ENCODE measurements at regions not wholly inside any gene's neighbourhood (a gene's known extent, or its start where the extent isn't known, plus 50 kb on each side); places are given as distances from the start of the nearest gene placed in this dataset.
"Not testable (repeated sequence)": the region's sequence is repeated elsewhere in the genome, so short reads cannot be mapped to it uniquely, and the experiment has no call there.

DNA sequence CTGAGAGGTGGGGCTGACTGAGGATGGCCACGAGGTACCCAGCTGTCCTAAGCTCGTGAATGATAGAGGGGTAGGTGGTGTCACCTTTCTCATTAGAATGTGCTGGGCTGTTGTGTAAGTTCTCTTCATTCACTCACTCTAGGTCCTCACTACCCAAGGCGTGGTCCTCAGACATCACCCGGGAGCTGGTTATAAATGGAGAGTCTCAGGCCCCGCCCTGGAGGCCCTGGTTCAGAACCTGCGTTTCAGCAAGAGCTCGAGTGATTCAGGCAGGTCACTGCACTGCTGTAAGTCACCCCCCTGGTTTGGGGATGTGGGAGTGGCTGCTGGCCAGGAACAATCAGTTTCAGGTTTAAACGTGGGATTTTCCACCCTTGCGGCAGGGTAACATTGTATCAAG lies 139.8 kb downstream of the FOXL1 start:
- DNase-seq: no peak

DNA sequence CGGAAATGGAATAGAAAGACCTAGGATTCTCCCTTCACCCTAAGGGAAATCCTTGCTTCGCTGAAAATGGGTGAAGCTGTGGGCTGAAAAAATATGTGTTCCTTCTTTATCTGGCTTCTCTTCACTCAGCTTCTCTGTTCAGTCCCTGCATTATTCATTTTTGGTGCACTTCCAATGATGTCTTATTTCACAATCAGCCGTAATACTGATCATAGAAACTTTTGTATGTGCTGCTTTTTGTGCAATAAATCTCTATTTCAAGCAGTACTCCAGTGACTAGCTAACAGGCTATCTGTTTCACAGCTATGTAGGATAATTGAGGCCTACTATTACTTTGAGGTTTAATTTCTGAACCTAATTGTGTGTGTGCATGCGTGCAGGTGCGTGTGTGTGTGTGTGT lies 144.6 kb downstream of the FOXL1 start:
- DNase-seq: no peak

DNA sequence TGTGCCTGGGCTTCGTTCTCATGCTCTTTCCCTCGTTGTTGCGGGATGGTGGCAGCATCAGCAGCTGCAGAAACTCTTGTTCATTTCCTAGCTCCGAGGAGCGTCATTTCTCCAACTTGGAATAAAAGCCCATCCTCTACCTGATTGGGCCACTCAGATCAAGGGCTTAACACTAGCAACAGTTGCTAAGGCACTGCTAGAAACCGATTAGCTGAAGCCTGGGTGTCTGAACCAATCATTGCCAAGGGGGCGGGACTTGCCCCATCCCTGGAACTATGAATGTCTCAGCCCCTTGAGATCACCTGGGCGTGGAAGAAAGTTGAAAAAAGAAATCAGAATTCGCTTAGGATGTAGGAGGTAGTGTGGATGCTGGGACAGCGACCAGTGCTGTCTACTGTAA lies 145.3 kb downstream of the FOXL1 start:
- no peak for DNase-seq

DNA sequence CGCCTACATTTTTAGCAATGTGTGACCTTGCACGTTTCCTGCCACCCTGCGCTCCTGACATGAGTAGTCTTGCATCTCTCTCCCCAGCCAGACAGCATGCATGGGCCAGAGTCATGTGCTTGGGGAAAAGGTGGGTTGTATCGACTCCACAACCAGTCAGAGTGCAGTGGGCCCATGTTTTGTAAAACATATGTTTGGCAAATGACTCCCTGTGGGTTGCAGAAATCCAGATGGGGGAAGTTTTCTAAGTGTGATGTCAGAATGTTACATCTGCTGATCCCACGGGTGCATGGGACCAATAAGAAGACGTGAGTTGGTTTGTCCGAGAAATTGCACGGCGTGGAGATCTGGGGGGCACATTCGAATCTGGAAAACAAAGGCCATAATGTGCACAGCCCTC lies 147.1 kb downstream of the FOXL1 start:
- DNase-seq: no peak

DNA sequence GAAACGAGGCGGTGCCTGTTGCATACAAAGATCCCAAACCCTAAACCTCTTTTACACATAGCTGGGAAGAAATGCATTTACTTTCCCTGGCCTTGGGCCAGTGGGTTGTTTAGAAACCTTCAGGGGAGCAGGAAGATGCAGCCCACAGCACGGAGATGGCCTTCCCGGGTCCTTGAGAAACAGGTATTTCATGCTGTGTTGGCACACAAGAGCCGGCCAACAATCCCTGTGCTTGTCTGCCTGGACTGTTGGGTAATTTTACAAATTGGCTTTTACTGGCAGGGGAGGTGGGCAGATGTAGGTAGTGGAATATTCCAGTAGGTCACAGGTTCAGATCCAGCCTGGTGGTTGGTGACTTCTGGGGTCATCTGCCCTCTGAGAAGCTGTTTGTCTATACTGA lies 148.0 kb downstream of the FOXL1 start:
- DNase-seq: no peak

DNA sequence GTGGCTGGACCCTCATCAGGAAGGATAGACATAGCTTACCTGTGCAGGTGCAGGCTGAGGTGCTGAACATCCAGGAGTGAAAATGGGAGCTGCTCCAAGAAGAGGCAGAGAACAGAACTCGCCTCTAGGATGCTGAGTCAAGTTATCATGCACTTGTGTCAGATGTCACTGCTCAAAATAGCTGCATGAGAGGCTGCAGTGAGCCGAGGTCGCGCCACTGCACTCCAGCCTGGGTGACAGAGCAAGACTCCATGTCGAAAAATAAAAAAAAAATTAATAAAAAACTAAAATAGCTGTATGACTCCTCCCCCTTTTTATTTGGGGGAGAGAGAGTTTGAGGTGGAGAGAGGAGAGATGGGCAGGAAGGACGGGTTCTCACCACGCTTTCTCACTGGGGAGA lies 148.8 kb downstream of the FOXL1 start:
- no peak for DNase-seq

DNA sequence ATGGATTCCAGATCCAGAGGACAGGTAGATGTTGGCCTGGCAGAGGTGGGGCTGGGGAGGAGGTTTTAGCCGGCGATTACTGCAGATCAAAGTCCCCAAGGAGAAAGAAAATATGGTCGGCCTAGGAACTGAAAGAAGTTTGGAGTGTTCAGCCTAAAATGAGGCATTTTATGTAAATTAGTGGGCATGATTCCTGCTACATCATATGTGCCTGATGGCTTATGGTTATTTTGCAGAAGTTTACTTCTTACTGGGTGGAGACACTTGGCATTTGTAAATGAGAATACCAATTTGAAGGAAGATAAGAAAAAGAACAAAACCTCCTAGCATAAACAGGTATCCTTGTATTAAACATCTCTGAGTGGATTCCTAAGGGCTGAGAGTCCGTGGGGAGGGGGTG lies 149.3 kb downstream of the FOXL1 start:
- DNase-seq: no peak

DNA sequence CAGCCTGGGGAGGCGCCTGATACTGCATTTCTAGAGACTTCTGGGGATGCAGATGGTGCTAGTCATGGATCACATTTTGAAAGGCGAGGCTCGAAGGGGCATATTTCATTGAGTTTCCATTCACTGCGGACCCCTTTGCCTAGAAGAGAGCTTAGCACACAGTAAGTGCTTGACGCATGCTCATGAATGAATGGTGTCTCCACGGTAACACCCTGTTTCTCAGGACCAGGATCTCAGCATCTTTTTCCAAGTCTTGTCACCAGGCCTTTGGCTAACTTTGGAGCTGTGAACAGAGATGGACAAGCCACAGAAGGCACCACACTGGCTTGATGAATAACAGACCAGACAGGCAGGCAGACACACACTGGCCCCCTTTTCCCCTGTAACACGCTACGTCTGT lies 151.3 kb downstream of the FOXL1 start:
- DNase-seq: no peak

DNA sequence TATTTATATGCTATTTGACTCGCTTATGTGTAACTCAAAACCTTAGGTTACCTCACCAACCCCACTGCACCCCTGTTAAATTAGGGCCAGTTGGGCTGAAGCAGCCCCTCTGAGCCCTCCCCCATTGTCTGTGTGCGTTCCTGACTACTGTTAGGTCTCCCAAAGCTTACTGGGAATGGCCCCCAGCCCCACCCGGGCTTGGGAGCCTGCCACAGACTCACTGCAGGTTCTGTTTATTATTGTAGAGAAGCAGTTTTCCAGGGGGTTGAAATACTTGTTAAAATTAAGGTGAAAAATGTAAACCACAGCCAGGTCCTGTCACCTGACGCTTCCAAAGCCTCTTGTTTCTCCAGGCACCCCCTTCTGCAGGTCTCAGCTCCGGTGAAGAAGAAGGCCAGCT lies 151.7 kb downstream of the FOXL1 start:
- no peak for DNase-seq

DNA sequence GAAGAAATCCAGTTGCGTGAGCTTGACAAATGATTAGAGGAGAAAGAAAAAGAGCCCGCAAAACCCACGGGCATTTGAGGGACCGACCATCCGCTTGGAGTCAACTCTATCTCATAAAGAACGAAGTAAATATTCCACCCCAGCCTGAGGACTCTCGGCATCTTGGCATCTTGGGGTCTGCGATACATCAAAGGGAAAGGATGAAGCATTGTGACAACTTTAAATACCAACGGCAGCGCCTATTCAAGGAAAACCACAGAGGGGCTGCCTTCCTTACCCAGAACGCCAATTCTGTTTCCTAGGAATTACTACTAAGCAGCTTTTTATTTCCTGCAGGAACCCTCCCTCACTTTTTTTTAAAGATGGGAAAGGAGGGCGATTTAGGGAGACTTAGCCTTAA lies 152.2 kb downstream of the FOXL1 start:
- no peak for DNase-seq

DNA sequence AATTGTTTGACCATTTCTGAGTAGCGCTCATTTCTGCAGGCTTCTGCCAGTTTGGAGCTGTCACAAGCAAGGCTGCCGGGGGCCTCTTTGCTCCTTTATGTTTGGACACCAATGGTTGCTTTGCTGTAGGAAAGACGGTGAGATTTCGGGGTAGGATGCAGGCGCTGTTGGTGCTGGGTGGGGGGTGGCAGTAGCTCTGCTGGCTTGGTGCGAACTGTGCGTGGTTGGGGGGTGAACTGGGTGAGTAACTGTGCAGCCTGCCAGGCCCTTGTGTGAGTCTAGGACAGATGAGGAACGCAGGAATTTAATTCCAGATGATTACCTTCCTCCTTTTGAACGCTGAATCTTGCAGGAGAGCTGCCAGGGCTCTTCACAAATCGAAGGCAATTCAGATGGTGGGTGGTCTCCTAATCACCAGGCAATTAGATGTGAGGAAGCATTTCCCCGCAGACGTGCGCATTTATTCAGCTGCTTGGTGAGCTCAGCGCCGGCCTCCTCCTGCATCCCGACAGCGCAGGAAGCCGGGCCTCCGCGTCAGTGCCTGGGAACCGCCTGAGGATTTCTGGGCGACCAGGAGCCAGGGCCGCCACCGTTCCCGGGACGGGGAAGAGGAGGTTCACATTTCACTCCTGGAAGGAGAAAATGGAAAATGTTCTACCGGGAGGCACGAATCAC lies 154.4 kb downstream of the FOXL1 start:
- DNase-seq: no peak

DNA sequence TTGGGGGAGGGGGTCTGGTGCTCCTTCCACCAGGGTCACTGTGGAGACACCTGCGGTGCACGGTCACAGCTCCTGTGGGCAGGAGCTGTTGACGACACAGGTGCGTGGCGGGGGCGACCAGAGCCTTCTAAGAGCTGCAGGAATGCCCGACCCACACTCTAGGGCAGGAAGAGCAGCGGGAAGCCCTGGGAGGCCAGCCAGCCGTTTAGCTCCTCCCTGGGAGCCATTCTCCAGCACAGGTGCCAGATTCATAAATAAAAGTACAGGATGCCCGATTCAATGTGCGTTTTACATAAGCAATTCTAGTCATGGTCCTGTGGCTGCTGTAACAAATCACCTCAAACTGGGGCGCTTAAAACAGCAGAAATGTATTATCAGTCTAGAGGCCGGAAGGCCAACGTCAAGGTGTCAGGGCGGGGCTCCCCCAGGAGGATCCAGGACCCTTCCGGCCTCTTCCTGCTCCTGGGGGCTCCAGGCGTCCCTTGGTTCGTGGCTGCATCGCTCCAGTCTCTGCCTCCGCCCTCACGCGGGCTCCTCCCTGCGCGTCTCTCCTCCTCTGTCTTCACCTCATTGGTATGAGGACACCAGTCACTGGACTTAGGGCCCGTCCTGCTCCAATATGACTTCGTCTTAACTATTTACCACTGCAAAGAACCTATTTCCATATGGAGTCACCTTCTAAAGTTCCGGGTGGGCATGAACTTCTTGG lies 155.4 kb downstream of the FOXL1 start:
- DNase-seq: no peak

DNA sequence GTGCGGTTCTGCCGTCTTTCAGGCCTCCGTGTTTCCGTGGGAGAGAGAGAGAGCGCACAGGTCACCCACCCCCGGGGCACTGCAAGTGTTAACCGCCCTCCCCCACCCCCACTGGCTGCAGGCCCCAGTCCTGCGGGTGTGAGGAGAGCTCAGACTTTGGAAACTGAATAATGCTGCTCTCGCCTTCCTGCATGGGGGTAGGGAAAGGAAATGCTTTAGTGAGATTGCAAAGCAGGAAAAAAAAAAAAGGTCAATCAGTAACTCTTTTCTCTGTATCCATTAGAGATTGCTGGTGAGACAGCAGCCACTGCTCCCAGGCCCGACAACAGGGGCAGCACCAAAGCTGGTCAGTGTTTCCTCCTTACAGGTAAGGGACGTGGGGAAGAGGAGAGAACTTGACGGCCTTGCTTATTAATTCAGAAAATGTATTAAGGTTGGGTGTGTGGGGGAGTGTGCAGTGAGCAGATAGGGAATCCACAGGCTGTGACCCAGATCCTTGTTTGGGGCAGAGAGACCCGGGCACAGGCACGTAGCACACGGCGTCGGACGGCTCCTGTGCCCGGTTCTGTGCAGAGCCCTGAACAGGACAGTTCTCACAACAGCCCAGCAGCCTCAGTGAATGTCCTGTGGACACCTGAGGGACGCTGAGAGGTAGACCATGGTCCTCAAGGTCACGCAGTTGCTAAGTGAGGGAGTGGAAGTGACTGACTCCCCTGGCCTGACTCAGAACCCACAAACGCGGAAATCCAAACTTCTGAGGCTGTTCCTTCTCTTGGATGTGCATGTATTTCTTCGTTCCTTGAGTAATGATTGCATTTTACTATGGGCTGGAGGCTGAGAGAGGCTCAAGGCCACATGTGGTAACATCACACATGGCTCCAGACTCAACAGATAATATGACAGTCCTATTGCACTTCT lies 156.5 kb downstream of the FOXL1 start:
- DNase-seq: no peak

DNA sequence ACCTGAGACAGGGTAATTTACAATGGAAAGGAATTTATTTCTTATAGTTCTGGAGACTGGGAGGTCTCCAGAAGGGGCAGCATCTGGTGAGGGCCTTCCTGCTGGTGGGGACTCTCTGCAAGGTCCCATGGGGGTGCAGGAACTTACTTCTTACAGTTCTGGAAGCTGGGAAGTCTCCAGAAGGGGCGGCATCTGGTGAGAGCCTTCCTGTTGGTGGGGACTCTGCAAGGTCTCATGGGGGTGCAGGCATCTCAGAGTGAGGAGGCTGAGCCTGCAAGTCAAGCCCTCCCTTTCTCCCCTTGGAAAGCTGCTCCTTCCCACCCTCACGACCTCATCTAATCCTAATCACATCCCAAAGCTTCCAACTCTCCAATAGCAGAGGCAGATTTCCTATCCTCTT lies 157.4 kb downstream of the FOXL1 start:
- no peak for DNase-seq

DNA sequence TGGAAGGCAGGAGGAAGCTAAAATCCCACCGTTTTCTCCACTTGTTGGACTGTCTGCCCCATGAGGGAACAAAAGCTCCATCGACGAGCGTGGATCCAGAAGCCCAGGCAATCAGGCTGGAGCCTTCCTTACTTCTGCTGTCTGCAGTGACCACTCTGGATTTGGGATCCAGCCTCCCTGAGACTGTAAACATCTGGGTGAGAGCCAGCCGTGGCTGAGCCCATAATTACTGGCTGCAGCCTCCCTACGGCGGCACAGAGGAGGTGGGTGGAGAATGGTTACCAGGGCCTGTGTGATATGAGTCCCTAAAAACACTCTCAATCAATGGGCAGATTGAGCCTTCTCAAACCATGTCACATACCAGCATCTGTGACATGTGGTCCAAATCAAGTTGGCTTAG lies 158.2 kb downstream of the FOXL1 start:
- no peak for DNase-seq

DNA sequence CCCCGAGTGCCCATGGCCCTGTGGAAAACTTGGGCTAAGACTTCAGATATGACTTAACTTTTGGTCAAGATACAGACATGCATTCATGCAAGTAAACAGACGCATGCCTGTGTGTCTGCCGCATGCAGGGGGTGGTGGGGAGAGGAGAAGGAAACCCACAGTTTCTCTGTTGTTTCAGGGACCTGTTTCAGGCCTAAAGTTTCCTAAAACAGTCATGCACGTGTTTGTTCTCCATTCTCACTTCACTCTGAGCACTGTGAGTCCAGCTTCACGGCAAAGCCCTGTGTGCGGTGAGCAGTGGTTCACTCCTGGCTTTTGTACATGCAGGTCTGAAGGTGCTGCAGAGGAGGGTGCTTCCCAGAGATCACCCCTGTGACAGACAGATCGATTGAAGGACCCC lies 158.7 kb downstream of the FOXL1 start:
- DNase-seq: no peak

DNA sequence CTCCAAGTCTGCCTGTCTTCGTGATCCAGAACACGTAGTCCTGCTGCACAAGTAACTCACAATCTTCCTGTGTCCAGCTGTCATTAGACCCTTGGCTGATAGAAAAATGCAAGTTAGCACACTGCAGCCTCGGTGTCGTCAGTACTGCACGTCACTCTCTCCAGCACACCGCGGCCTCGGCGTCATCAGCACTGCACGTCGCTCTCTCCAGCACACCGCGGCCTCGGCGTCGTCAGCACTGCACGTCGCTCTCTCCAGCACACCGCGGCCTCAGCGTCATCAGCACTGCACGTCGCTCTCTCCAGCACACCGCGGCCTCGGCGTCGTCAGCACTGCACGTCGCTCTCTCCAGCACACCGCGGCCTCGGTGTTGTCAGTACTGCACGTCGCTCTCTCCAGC lies 160.0 kb downstream of the FOXL1 start:
- not testable (repeated sequence) for DNase-seq

DNA sequence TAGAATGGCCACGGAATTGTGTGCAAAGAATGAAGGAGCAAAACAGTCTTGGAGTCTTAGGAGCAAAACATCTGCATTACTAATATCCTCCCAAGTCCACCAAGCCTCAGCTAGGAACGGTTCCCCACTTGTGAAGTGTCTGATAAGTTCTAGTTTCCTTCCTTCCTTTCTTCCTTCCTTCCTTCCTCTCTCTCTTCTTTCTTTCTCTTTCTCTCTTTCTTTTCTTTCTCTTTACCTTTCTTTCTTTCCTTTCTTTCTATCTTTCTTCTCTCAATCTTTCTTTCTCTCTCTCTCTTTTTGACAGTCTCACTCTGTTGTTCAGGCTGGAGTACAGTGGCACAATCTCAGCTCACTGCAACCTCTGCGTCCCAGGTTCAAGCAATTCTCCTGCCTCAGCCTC lies 160.8 kb downstream of the FOXL1 start:
- DNase-seq: no peak

DNA sequence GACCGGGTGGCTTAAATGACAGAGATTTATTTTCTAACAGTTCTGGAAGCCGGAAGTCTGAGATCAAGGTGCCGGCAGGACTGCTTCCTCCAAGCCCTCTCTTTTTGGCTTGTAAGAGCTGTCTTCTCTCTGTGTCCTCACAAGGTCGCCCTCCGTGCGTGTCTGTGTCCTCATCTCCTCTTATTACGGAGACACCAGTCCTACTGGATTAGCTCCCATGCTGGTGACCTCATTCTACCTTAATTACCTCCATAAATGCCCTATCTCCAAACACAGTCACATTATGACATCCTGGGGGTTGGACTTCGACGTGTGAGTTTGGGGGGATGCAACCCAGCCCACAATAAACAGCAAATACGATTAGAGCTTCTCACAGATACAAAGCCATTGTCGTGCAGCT lies 161.5 kb downstream of the FOXL1 start:
- DNase-seq: no peak

DNA sequence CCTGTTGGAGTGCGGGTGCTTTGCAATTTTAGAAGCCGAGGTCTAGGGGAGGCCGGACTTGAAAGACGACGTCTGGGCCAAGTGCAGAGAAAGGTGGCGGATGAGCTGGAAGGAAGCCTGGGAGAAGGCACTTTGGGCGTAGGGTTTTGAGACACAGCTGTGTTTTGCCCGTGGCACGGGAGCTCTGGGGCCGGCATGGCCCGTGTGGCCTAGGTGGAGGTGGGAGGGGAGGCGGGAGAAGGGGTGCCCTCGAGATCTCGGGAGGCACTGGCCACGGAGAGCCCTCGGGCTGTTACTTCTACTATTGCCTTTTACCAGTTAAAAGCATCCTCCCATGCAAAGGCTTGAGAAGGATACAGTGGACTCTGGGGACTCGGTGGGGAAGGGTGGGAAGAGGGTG lies 161.9 kb downstream of the FOXL1 start:
- no peak for DNase-seq

DNA sequence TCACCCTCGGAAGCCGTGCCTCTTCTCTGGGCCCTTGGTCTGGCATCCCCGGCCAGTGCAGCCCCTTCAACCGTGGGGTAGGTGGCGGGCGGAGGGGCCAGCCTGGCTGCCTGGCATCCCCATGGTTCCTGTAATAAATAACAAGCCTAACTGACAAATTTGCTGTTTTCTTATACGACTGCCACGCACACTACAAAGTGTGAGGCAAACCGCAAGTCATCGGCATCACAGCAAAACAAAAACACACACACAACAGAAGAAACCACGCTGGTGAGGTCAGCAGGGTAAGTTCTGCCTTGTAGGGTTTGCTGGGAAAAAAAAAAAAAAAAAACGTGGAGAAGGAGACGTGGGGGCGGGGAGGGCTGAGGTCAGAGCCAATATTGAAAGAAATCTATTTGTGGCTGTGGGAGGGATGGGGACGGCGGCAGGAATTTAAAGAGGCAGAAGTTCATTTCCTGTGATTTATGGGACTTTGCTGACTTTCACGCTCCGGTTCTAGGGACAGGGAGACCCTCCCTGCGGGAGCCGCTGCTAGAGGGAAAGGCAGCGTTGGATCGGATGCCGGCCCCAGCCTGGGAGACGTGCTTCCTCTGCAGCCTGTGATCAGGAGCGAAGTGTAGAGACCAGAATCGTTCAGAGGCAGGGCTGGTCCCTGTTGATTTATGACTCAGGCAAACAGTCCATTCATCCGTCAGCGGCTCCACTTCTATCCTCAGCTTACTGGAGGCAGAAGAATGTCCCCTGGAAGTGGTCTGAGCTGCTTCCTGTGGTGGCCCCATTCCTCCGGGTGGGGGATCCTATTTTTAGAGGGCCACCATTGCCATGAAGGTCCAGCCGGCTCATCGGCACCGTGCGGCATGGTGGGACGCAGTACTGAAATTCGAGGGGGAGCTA lies 162.8 kb downstream of the FOXL1 start:
- DNase-seq: no peak

DNA sequence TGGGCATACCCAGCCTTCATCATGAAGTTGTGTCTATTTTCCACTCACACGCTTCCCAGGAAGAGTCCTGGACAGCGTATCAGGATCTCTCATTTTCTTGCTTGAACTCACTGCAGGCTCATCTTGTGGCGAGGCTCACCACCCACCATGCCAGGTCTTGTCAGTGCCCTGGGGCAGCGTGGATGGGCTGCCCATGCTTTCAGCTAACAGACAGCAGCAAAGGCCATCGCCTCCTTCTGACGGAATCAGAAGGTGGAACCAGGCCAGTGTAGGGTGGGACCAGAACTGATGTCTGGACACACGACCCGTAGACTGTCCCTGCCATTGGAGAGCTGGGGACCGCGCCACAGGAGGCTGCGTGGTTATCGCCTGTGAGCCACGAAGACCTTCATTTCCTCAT lies 169.4 kb downstream of the FOXL1 start:
- DNase-seq: no peak

DNA sequence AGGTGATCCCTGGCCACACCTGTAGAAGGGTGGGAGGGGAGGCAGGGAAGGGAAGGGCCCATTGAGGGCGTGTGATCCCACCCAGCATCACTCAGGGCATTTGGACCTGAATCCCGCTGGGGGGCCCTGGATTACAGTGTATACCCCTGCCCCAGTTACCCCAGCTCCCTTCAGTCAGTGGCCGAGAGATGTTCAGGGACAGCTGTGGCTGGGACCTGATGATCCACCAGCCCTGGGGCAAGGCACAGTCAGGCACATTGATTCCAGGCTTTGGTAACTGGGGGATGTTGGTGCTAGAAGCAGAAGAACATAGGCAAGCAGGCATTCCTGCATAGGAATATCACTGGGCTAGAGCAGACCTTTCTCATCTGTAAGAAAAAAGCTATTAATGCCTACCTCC lies 170.3 kb downstream of the FOXL1 start:
- no peak for DNase-seq
